Liver (tissue), 8 donors: ENCODE measurements at regions not wholly inside any gene's neighbourhood (a gene's known extent, or its start where the extent isn't known, plus 50 kb on each side); places are given as distances from the start of the nearest gene placed in this dataset.

Source experiments
- DNase-seq: peaks from one replicate; pipeline ENCODE4 v3.0.0-alpha.2; 2017; ENCODE audit warnings: low spot score
- H3K27ac ChIP-seq, 2 donors: one replicate each; pipeline ENCODE4 v1.7.0; 2013; ENCODE audit warnings: inconsistent platforms in 2 of 2, low read length in 2 of 2, control low read depth in 1 of 2, low read depth in 1 of 2, mild to moderate bottlenecking in 1 of 2
- H3K27me3 ChIP-seq, 4 donors: one replicate each; pipeline versions ENCODE4 v1.6.1 to v1.7.0; 2013; ENCODE audit warnings: low read length in 3 of 4, inconsistent platforms in 1 of 4, mild to moderate bottlenecking in 1 of 4, moderate library complexity in 1 of 4; ENCODE audit not compliant: control insufficient read depth in 4 of 4, insufficient read depth in 4 of 4
- H3K36me3 ChIP-seq, 4 donors: one replicate each; pipeline versions ENCODE4 v1.6.1 to v1.7.0; 2013; ENCODE audit warnings: low read length in 3 of 4, mild to moderate bottlenecking in 3 of 4, low read depth in 1 of 4, moderate library complexity in 1 of 4; ENCODE audit not compliant: control insufficient read depth in 4 of 4, insufficient read depth in 3 of 4
- H3K4me1 ChIP-seq, 4 donors: one replicate each; pipeline versions ENCODE4 v1.6.1 to v1.7.0; 2013; ENCODE audit warnings: low read length in 3 of 4, mild to moderate bottlenecking in 3 of 4, moderate library complexity in 1 of 4; ENCODE audit not compliant: control insufficient read depth in 4 of 4, insufficient read depth in 4 of 4
- H3K4me3 ChIP-seq, 3 donors: one replicate each; pipeline versions ENCODE4 v1.6.1 to v1.7.0; 2013; ENCODE audit warnings: low read length in 3 of 3, control low read depth in 1 of 3, low read depth in 1 of 3, mild to moderate bottlenecking in 1 of 3
- H3K9ac ChIP-seq, 2 donors: one replicate each; pipeline ENCODE4 v1.7.0; 2013; ENCODE audit warnings: low read length in 2 of 2, mild to moderate bottlenecking in 2 of 2, moderate library complexity in 2 of 2, control low read depth in 1 of 2, low read depth in 1 of 2
- H3K9me3 ChIP-seq, 4 donors: one replicate each; pipeline versions ENCODE4 v1.6.1 to v1.7.0; 2013; ENCODE audit warnings: low read length in 3 of 4; ENCODE audit not compliant: control insufficient read depth in 4 of 4
- ATF3 ChIP-seq: IDR thresholded peaks from 2 replicates; pipeline ENCODE4 v1.6.1; 2016; ENCODE audit warnings: antibody characterized with exemption
- CTCF ChIP-seq: fragments of 150-350 bp; IDR thresholded peaks from 2 replicates; pipeline ENCODE4 v1.5.1; 2017; ENCODE audit warnings: improper control_type of control experiment, low read depth, low read length; ENCODE audit not compliant: missing input control
- EGR1 ChIP-seq, 2 donors: IDR thresholded peaks; 2 replicates each; pipeline ENCODE4 v1.6.1; 2016 to 2018; ENCODE audit warnings: antibody characterized with exemption in 2 of 2, low read depth in 2 of 2
- FOXA1 ChIP-seq: IDR thresholded peaks from 2 replicates; pipeline ENCODE4 v1.6.1; 2016; ENCODE audit warnings: antibody characterized with exemption
- FOXA2 ChIP-seq: IDR thresholded peaks from 2 replicates; pipeline ENCODE4 v1.6.1; 2016; ENCODE audit warnings: antibody characterized with exemption
- HNF4A ChIP-seq, 2 donors: conservative IDR thresholded peaks; 2 replicates each; pipeline ENCODE4 v1.6.1; 2016; ENCODE audit warnings: antibody characterized with exemption in 2 of 2, mild to moderate bottlenecking in 2 of 2
- HNF4G ChIP-seq: IDR thresholded peaks from 2 replicates; pipeline ENCODE4 v1.6.1; 2016; ENCODE audit warnings: antibody characterized with exemption
- JUND ChIP-seq, 2 donors: IDR thresholded peaks; 2 replicates each; pipeline ENCODE4 v1.6.1; 2016; ENCODE audit warnings: antibody characterized with exemption in 2 of 2
- MAX ChIP-seq: IDR thresholded peaks from 2 replicates; pipeline ENCODE4 v1.6.1; 2016; ENCODE audit warnings: antibody characterized with exemption
- NR2F2 ChIP-seq: IDR thresholded peaks from 2 replicates; pipeline ENCODE4 v1.6.1; 2016; ENCODE audit warnings: antibody characterized with exemption
- RAD21 ChIP-seq, 2 donors: IDR thresholded peaks; 2 replicates each; pipeline ENCODE4 v1.6.1; 2016; ENCODE audit warnings: antibody characterized with exemption in 2 of 2, mild to moderate bottlenecking in 2 of 2
- REST ChIP-seq: IDR thresholded peaks from 2 replicates; pipeline ENCODE4 v1.6.1; 2016; ENCODE audit warnings: antibody characterized with exemption, mild to moderate bottlenecking
- RXRA ChIP-seq, 2 donors: IDR thresholded peaks; 2 replicates each; pipeline ENCODE4 v1.6.1; 2017 to 2018; ENCODE audit warnings: antibody characterized with exemption in 2 of 2, mild to moderate bottlenecking in 1 of 2
- SP1 ChIP-seq: IDR thresholded peaks from 2 replicates; pipeline ENCODE4 v1.6.1; 2018; ENCODE audit warnings: antibody characterized with exemption, mild to moderate bottlenecking
- TAF1 ChIP-seq: conservative IDR thresholded peaks from 2 replicates; pipeline ENCODE4 v1.6.1; 2016; ENCODE audit warnings: antibody characterized with exemption, mild to moderate bottlenecking
- YY1 ChIP-seq: IDR thresholded peaks from 2 replicates; pipeline ENCODE4 v1.6.1; 2016; ENCODE audit warnings: antibody characterized with exemption, mild to moderate bottlenecking
- ZBTB33 ChIP-seq: IDR thresholded peaks from 2 replicates; pipeline ENCODE4 v1.6.1; 2016; ENCODE audit warnings: antibody characterized with exemption
- WGBS: extraction: QIAGEN DNeasy Blood & Tissue Kit; methylation state at CpG from one replicate; pipeline ENCODE4 v1.1.7; 2013; 5-methylcytosine and 5-hydroxymethylcytosine counted together
- donor health status: healthy.
- donor health status: healthy.
- donor health status: healthy.
- donor health status: healthy.
- donor health status: healthy.

GRCh38 chr7:42452356-42452755 is 215.3 kb upstream of the GLI3 start:
- DNase-seq, result no peak
- Histone ChIP-seq H3K36me3 (no peaks in the 10 kb centered on the region), H3K4me1 (no peaks in the 10 kb centered on the region), H3K27ac (no peak overlapping the region), H3K4me3 (no peak overlapping the region), H3K27me3 (no peaks in the 10 kb centered on the region), H3K9me3 (no peaks in the 10 kb centered on the region), H3K9ac (no peak overlapping the region)
- TF ChIP-seq RXRA (IDR thresholded peaks at IDR 0.05) (no peak), EGR1 (IDR thresholded peaks at IDR 0.05; ENCODE audit: low read depth in 2 of 2) (no peak), YY1 (no peak), SP1 (no peak), FOXA2 (no peak), MAX (no peak), HNF4A (conservative IDR thresholded peaks at IDR 0.05) (no peak), NR2F2 (no peak), RAD21 (IDR thresholded peaks at IDR 0.05) (no peak), JUND (IDR thresholded peaks at IDR 0.05) (no peak)
- 71% methylated on average over 4 of the region's 4 CpGs for WGBS

- Histone ChIP-seq H3K4me1 (no peaks in the 10 kb centered on the region), H3K36me3 (no peaks in the 10 kb centered on the region), H3K9ac (no peak overlapping the region), H3K9me3 (no peaks in the 10 kb centered on the region), H3K4me3 (no peak overlapping the region), H3K27ac (no peak overlapping the region), H3K27me3 (no peaks in the 10 kb centered on the region)
- no peak for DNase-seq
- WGBS, result 83% methylated on average over 5 of the region's 5 CpGs
- no peak for TF ChIP-seq YY1
- no peak for TF ChIP-seq TAF1
- TF ChIP-seq SP1, result no peak
- TF ChIP-seq RAD21 (IDR thresholded peaks at IDR 0.05), result no peak
- TF ChIP-seq CTCF, result no peak
These were observed 212.4 kb upstream of the GLI3 start for GRCh38 chr7:42449431-42449830.

- Histone ChIP-seq H3K27ac (no peak overlapping the region), H3K9me3 (no peaks in the 10 kb centered on the region), H3K4me1 (no peaks in the 10 kb centered on the region), H3K36me3 (no peaks in the 10 kb centered on the region), H3K9ac (no peak overlapping the region), H3K4me3 (no peak overlapping the region), H3K27me3 (no peaks in the 10 kb centered on the region)
- 65% methylated on average over 1 of the region's 1 CpG for WGBS
- TF ChIP-seq REST (no peak), CTCF (no peak), YY1 (no peak), NR2F2 (no peak), EGR1 (IDR thresholded peaks at IDR 0.05; ENCODE audit: low read depth in 2 of 2) (no peak), SP1 (no peak), HNF4A (conservative IDR thresholded peaks at IDR 0.05) (no peak), TAF1 (no peak), ZBTB33 (no peak), ATF3 (no peak), RXRA (IDR thresholded peaks at IDR 0.05) (no peak), RAD21 (IDR thresholded peaks at IDR 0.05) (no peak), FOXA1 (no peak), HNF4G (no peak), MAX (no peak), JUND (IDR thresholded peaks at IDR 0.05) (no peak)
- no peak for DNase-seq
These were observed 211.9 kb upstream of the GLI3 start for GRCh38 chr7:42448901-42449300.
